Hepatocyte (in vitro differentiated cells): ENCODE measurements at regions not wholly inside any gene's neighbourhood (a gene's known extent, or its start where the extent isn't known, plus 50 kb on each side); places are given as distances from the start of the nearest gene placed in this dataset.

ENCODE experiments used
- CTCF ChIP-seq: fragments of 200-600 bp; sonication (generic); IDR thresholded peaks from 2 replicates; pipeline ENCODE4 v1.5.1; 2016; ENCODE audit warnings: antibody characterized with exemption, mild to moderate bottlenecking; ENCODE audit not compliant: poor library complexity
- EZH2 ChIP-seq: fragments of 200-600 bp; sonication (generic); IDR thresholded peaks from 2 replicates; pipeline ENCODE4 v1.6.1; 2016; ENCODE audit warnings: antibody characterized with exemption, mild to moderate bottlenecking, borderline replicate concordance
- EZH2phosphoT487 ChIP-seq: fragments of 200-600 bp; sonication (generic); IDR thresholded peaks from one replicate; pipeline ENCODE4 v1.6.1; 2018; ENCODE audit warnings: antibody characterized with exemption, mild to moderate bottlenecking, low read depth, moderate library complexity; ENCODE audit not compliant: unreplicated experiment, severe bottlenecking

DNA sequence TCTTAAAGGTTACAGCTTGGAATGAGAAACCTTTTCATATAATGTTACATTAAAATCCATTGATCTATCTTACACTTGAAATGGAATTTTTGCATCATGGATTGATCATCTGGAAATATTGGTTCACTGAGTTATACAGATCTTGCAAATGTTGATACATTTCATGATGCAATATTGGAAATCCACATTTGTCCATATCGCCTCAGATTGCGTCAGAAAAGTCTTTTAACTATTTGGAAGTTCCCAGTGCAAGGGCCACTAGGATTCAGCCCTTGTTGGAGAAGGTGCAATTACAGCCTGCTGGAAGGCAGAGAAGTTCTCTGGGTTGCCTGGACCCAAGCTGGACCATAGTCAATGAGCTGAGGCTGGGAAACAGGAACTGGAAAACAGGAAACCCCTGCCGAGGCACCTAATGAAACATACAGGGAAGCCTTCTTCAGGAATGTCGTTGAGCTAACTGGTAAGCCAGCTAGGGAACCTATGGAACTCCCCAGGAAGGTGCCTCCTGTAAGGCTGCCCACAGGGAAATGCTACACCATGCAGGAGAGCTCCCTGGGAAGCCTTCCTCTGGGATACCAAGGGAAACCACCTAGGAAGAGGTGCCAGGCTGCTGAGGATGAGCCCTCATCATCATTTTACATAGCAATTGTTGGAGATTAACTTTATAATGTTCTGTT lies 600.4 kb upstream of the CADM1 start:
- TF ChIP-seq EZH2 (no peak), CTCF (no peak), EZH2phosphoT487 (no peak)
